Loucy (cell line): ENCODE measurements at regions not wholly inside any gene's neighbourhood (a gene's known extent, or its start where the extent isn't known, plus 50 kb on each side); places are given as distances from the start of the nearest gene placed in this dataset.

Experiments used
- H2AFZ ChIP-seq: fragments of 200-600 bp; sonication (generic); 2 replicates; pipeline ENCODE4 v1.6.0; 2016; ENCODE audit warnings: antibody characterized with exemption, mild to moderate bottlenecking, low read length, moderate library complexity
- H3F3A ChIP-seq: fragments of 200-600 bp; 2 replicates; pipeline ENCODE4 v1.6.0; 2016; ENCODE audit warnings: antibody characterized with exemption, low read depth, mild to moderate bottlenecking
- H3K27me3 ChIP-seq: fragments of 200-600 bp; sonication (generic); 2 replicates; pipeline ENCODE4 v1.6.1; 2014; ENCODE audit warnings: low read length, mild to moderate bottlenecking; ENCODE audit not compliant: insufficient read depth, poor library complexity, severe bottlenecking
- H3K36me3 ChIP-seq: fragments of 200-600 bp; sonication (generic); 2 replicates; pipeline ENCODE4 v1.6.1; 2016; ENCODE audit warnings: low read length; ENCODE audit not compliant: insufficient read depth
- H3K4me1 ChIP-seq: fragments of 200-600 bp; sonication (generic); 2 replicates; pipeline ENCODE4 v1.5.1; 2014; ENCODE audit warnings: low read length, mild to moderate bottlenecking; ENCODE audit not compliant: insufficient read depth, poor library complexity, severe bottlenecking
- H3K4me2 ChIP-seq: fragments of 200-600 bp; sonication (generic); 2 replicates; pipeline ENCODE4 v1.6.0; 2014; ENCODE audit warnings: antibody characterized with exemption, low read length, low read depth, mild to moderate bottlenecking; ENCODE audit not compliant: poor library complexity, severe bottlenecking
- H3K4me3 ChIP-seq: fragments of 200-600 bp; sonication (generic); 2 replicates; pipeline ENCODE4 v1.5.1; 2014; ENCODE audit warnings: low read length, mild to moderate bottlenecking, mixed read lengths; ENCODE audit not compliant: poor library complexity, severe bottlenecking
- H3K79me2 ChIP-seq: fragments of 200-600 bp; sonication (generic); 2 replicates; pipeline ENCODE4 v1.6.1; 2014; ENCODE audit warnings: low read length; ENCODE audit not compliant: insufficient read depth
- H3K9ac ChIP-seq: fragments of 200-600 bp; sonication (generic); 2 replicates; pipeline ENCODE4 v1.6.0; 2014; ENCODE audit warnings: mild to moderate bottlenecking, low read depth, low read length, moderate library complexity; ENCODE audit not compliant: poor library complexity, severe bottlenecking
- H3K9me2 ChIP-seq: fragments of 200-600 bp; sonication (generic); replicated peaks from 2 replicates; pipeline ENCODE4 v1.6.1; 2016; ENCODE audit warnings: low read depth, low read length, mixed read lengths
- H3K9me3 ChIP-seq: fragments of 200-600 bp; sonication (generic); 2 replicates; pipeline ENCODE4 v1.6.1; 2014; ENCODE audit warnings: mild to moderate bottlenecking, antibody characterized with exemption, low read length, low read depth; ENCODE audit not compliant: insufficient read depth
- H4K20me1 ChIP-seq: fragments of 200-600 bp; sonication (generic); 2 replicates; pipeline ENCODE4 v1.6.0; 2014; ENCODE audit warnings: antibody characterized with exemption, low read length, mild to moderate bottlenecking; ENCODE audit not compliant: insufficient read depth, poor library complexity, severe bottlenecking
- CTCF ChIP-seq: fragments of 200-600 bp; sonication (generic); conservative IDR thresholded peaks from 2 replicates; pipeline ENCODE4 v1.5.1; 2014; ENCODE audit warnings: mild to moderate bottlenecking, antibody characterized with exemption, low read length
- EZH2phosphoT487 ChIP-seq: fragments of 200-600 bp; IDR thresholded peaks from 2 replicates; pipeline ENCODE4 v1.6.1; 2018; ENCODE audit warnings: antibody characterized with exemption, mild to moderate bottlenecking, moderate library complexity, borderline replicate concordance

- Histone ChIP-seq H3K9ac (no peak overlapping the region), H3K79me2 (no peaks in the 10 kb centered on the region)
- TF ChIP-seq EZH2phosphoT487 (no peak), CTCF (no peak)
Measured at GRCh38 chr4:186820391-186820891, 96.8 kb upstream of the FAT1 start.

GRCh38 chr4:186823989-186824388 lies 100.3 kb upstream of the FAT1 start:
- Histone ChIP-seq H3K9me3 (no peaks in the 10 kb centered on the region), H4K20me1 (no peaks in the 10 kb centered on the region), H3F3A (no peaks in the 10 kb centered on the region), H3K4me1 (peaks cover 16% of the 10 kb centered on the region), H3K36me3 (no peaks in the 10 kb centered on the region), H3K9ac (no peak overlapping the region), H3K9me2 (no peaks in the 10 kb centered on the region), H3K4me3 (no peak overlapping the region), H3K27me3 (no peaks in the 10 kb centered on the region), H3K79me2 (no peaks in the 10 kb centered on the region), H2AFZ (no peak overlapping the region), H3K4me2 (no peak overlapping the region)
- TF ChIP-seq EZH2phosphoT487 (no peak), CTCF (no peak)

More at GRCh38 chr4:186820391-186820891, 96.8 kb upstream of the FAT1 start:
- Histone ChIP-seq H3K27me3 (no peaks in the 10 kb centered on the region), H3K4me2 (no peak overlapping the region), H4K20me1 (no peaks in the 10 kb centered on the region), H3K4me1 (peaks cover 16% of the 10 kb centered on the region), H2AFZ (no peak overlapping the region), H3F3A (no peaks in the 10 kb centered on the region; the same call in 1 of the 2 replicates), H3K36me3 (no peaks in the 10 kb centered on the region), H3K9me2 (no peaks in the 10 kb centered on the region), H3K4me3 (no peak overlapping the region), H3K9me3 (no peaks in the 10 kb centered on the region)

GRCh38 chr4:186825069-186825468 lies 101.4 kb upstream of the FAT1 start:
- Histone ChIP-seq H3K9me3 (no peaks in the 10 kb centered on the region), H3K9me2 (no peaks in the 10 kb centered on the region), H3K9ac (no peak overlapping the region), H3K4me2 (no peak overlapping the region), H3K36me3 (no peaks in the 10 kb centered on the region), H3K27me3 (no peaks in the 10 kb centered on the region), H3K4me1 (peaks cover 16% of the 10 kb centered on the region), H3F3A (no peaks in the 10 kb centered on the region), H2AFZ (no peak overlapping the region), H4K20me1 (no peaks in the 10 kb centered on the region), H3K79me2 (no peaks in the 10 kb centered on the region), H3K4me3 (no peak overlapping the region)
- TF ChIP-seq CTCF, result no peak
- TF ChIP-seq EZH2phosphoT487, result no peak
